K562 (cell line): ENCODE measurements at regions not wholly inside any gene's neighbourhood (a gene's known extent, or its start where the extent isn't known, plus 50 kb on each side); places are given as distances from the start of the nearest gene placed in this dataset.

Source experiments
- MITF ChIP-seq: IDR thresholded peaks from 2 replicates; pipeline ENCODE4 v1.6.1; 2014; ENCODE audit warnings: antibody characterized with exemption
- PHTF2 ChIP-seq: fragments of 250-450 bp; sonication (Bioruptor Pico); IDR thresholded peaks from 2 replicates; pipeline ENCODE4 v1.5.0; 2021; ENCODE audit warnings: mild to moderate bottlenecking
- PTTG1 ChIP-seq: fragments of 450-650 bp; IDR thresholded peaks from 2 replicates; pipeline ENCODE4 v1.6.1; 2016; ENCODE audit warnings: low read depth, mild to moderate bottlenecking, missing genetic modification characterization, missing compliant biosample characterization
- SLC30A9 ChIP-seq: fragments of 250-450 bp; sonication (Bioruptor Pico); IDR thresholded peaks from 2 replicates; pipeline ENCODE4 v1.8.0; 2022; ENCODE audit warnings: mild to moderate bottlenecking, moderate library complexity
- ZNF407 ChIP-seq: fragments of 450-650 bp; IDR thresholded peaks from 2 replicates; pipeline ENCODE4 v1.6.1; 2016; ENCODE audit warnings: low read depth
- ZNF592 ChIP-seq: fragments of 450-650 bp; IDR thresholded peaks from 2 replicates; pipeline ENCODE4 v1.6.1; 2017; ENCODE audit warnings: antibody characterized with exemption, mild to moderate bottlenecking
- ZNF740 ChIP-seq, 3 experiments: fragments of 200-800 bp in 1 of 3; sonication (Bioruptor generic) in 1 of 3; sonication (generic) in 1 of 3; formaldehyde crosslinking in 1 of 3; IDR thresholded peaks; 2 replicates each; pipeline versions ENCODE4 v1.6.1 to v1.8.0; 2016 to 2022; ENCODE audit warnings: mild to moderate bottlenecking in 2 of 3, missing compliant biosample characterization in 2 of 3, missing genetic modification characterization in 2 of 3, missing genetic modification reagents in 1 of 3

- no peak for TF ChIP-seq ZNF592
- no peak for TF ChIP-seq ZNF740 (CRISPR knock-in tag; IDR thresholded peaks at IDR 0.05)
- TF ChIP-seq ZNF740 (tag; IDR thresholded peaks at IDR 0.05): no peak
- TF ChIP-seq ZNF407: no peak
- TF ChIP-seq PTTG1 (tag): no peak
- TF ChIP-seq PHTF2 (CRISPR knock-in tag): no peak
- TF ChIP-seq MITF: no peak
- no peak for TF ChIP-seq SLC30A9 (CRISPR knock-in tag)
These were observed 158.9 kb downstream of the CEMIP2 start (continued) for GRCh38 chr9:71609448-71609830.
